ENCODE measurements at regions not wholly inside any gene's neighbourhood (a gene's known extent, or its start where the extent isn't known, plus 50 kb on each side); places are given as distances from the start of the nearest gene placed in this dataset.

GRCh38 chr9:3049636-3050035 lies 205.7 kb upstream of the PUM3 start:
- no peaks in the 10 kb centered on the region for H3K79me2 ChIP-seq (ENCODE audit: insufficient read depth, low read length)
- H3K4me3 ChIP-seq (ENCODE audit: low read length, poor library complexity, severe bottlenecking): no peak overlapping the region
- no peaks in the 10 kb centered on the region for H3K36me3 ChIP-seq (ENCODE audit: insufficient read depth, low read length)
- no peaks in the 10 kb centered on the region for H4K20me1 ChIP-seq (ENCODE audit: insufficient read depth, low read length, poor library complexity, severe bottlenecking)
- H2AFZ ChIP-seq (ENCODE audit: low read length): no peak overlapping the region
- no peak for TF ChIP-seq EZH2phosphoT487 (IDR thresholded peaks at IDR 0.05; ENCODE audit: borderline replicate concordance)
- TF ChIP-seq CTCF (conservative IDR thresholded peaks at IDR 0.05; ENCODE audit: low read length): no peak
- no peaks in the 10 kb centered on the region for H3K27me3 ChIP-seq (ENCODE audit: insufficient read depth, low read length, poor library complexity, severe bottlenecking)
- no peak overlapping the region for H3K9ac ChIP-seq (ENCODE audit: low read depth, low read length, poor library complexity, severe bottlenecking)
- no peaks in the 10 kb centered on the region for H3K4me1 ChIP-seq (ENCODE audit: insufficient read depth, low read length, poor library complexity, severe bottlenecking)
- H3K9me2 ChIP-seq (replicated peaks; ENCODE audit: low read depth, low read length): no peaks in the 10 kb centered on the region
- H3K9me3 ChIP-seq (ENCODE audit: insufficient read depth, low read depth, low read length): no peaks in the 10 kb centered on the region
- no peaks in the 10 kb centered on the region for H3F3A ChIP-seq (ENCODE audit: low read depth)
- H3K4me2 ChIP-seq (ENCODE audit: low read depth, low read length, poor library complexity, severe bottlenecking): no peak overlapping the region

- Histone ChIP-seq H2AFZ (ENCODE audit: low read length) (no peak overlapping the region), H3K27me3 (ENCODE audit: insufficient read depth, low read length, poor library complexity, severe bottlenecking) (no peaks in the 10 kb centered on the region), H3K36me3 (ENCODE audit: insufficient read depth, low read length) (no peaks in the 10 kb centered on the region), H3K4me1 (ENCODE audit: insufficient read depth, low read length, poor library complexity, severe bottlenecking) (no peaks in the 10 kb centered on the region), H3K4me3 (ENCODE audit: low read length, poor library complexity, severe bottlenecking) (no peak overlapping the region), H3K79me2 (ENCODE audit: insufficient read depth, low read length) (no peaks in the 10 kb centered on the region), H3K4me2 (ENCODE audit: low read depth, low read length, poor library complexity, severe bottlenecking) (no peak overlapping the region), H3F3A (ENCODE audit: low read depth) (no peaks in the 10 kb centered on the region), H3K9ac (ENCODE audit: low read depth, low read length, poor library complexity, severe bottlenecking) (no peak overlapping the region), H3K9me2 (replicated peaks; ENCODE audit: low read depth, low read length) (no peaks in the 10 kb centered on the region), H3K9me3 (ENCODE audit: insufficient read depth, low read depth, low read length) (no peaks in the 10 kb centered on the region), H4K20me1 (ENCODE audit: insufficient read depth, low read length, poor library complexity, severe bottlenecking) (no peaks in the 10 kb centered on the region)
- TF ChIP-seq EZH2phosphoT487 (IDR thresholded peaks at IDR 0.05; ENCODE audit: borderline replicate concordance): no peak
- no peak for TF ChIP-seq CTCF (conservative IDR thresholded peaks at IDR 0.05; ENCODE audit: low read length)
Observed at GRCh38 chr9:3047912-3048311, 204.0 kb upstream of the PUM3 start.

GRCh38 chr9:3045153-3045552 lies 201.3 kb upstream of the PUM3 start:
- no peaks in the 10 kb centered on the region for H3K36me3 ChIP-seq (ENCODE audit: insufficient read depth, low read length)
- H4K20me1 ChIP-seq (ENCODE audit: insufficient read depth, low read length, poor library complexity, severe bottlenecking): no peaks in the 10 kb centered on the region
- H3K9me2 ChIP-seq (replicated peaks; ENCODE audit: low read depth, low read length): no peaks in the 10 kb centered on the region
- no peak overlapping the region for H3K4me2 ChIP-seq (ENCODE audit: low read depth, low read length, poor library complexity, severe bottlenecking)
- TF ChIP-seq EZH2phosphoT487 (IDR thresholded peaks at IDR 0.05; ENCODE audit: borderline replicate concordance): no peak
- TF ChIP-seq CTCF (conservative IDR thresholded peaks at IDR 0.05; ENCODE audit: low read length): no peak
- no peak overlapping the region for H2AFZ ChIP-seq (ENCODE audit: low read length)
- no peaks in the 10 kb centered on the region for H3K27me3 ChIP-seq (ENCODE audit: insufficient read depth, low read length, poor library complexity, severe bottlenecking)
- no peaks in the 10 kb centered on the region for H3K9me3 ChIP-seq (ENCODE audit: insufficient read depth, low read depth, low read length)
- no peak overlapping the region for H3K4me3 ChIP-seq (ENCODE audit: low read length, poor library complexity, severe bottlenecking)
- no peaks in the 10 kb centered on the region for H3K79me2 ChIP-seq (ENCODE audit: insufficient read depth, low read length)
- H3F3A ChIP-seq (ENCODE audit: low read depth): no peaks in the 10 kb centered on the region
- no peaks in the 10 kb centered on the region for H3K4me1 ChIP-seq (ENCODE audit: insufficient read depth, low read length, poor library complexity, severe bottlenecking)
- no peak overlapping the region for H3K9ac ChIP-seq (ENCODE audit: low read depth, low read length, poor library complexity, severe bottlenecking)

Data from Loucy (cell line).